ENCODE measurements at regions not wholly inside any gene's neighbourhood (a gene's known extent, or its start where the extent isn't known, plus 50 kb on each side); places are given as distances from the start of the nearest gene placed in this dataset.

DNA sequence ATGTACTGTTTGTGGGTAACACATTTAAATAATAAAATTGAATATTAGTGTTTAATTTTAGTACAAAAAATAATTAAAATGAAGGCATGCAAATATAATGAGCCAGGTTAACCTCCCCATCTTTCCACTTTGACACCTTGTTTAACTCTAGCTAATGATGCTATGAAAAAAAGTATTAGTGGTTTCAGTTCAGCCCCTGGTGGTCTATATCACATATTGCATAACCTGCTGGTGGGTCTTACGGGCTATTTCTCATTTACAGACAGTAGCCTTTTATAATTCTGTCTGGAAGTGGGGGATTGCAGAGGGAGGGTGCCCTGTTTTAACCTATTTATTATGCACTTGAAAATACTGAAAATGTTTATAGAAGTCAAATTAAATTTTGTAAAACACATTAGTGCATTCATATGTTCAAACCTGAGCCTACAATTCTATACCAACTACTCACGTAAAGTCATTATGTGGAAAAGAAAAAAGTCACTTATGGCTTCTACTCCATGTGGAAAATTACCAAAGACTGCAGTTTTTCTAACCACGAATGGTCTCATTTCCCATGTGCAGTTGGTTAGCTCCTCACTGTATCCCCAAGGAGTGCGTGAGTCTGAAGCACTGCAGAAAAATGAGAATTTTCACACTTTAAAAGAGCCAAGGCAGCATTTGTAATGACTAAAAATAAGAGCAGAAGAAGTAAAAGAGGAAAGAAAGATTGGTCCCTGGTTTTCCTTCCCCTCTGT lies 381.0 kb downstream of the MTX2 start:
- 94 to 95% methylated on average over 3 of the region's 4 CpGs for WGBS, 2 experiments
- Histone ChIP-seq H3K27me3 (ENCODE audit: control insufficient read depth, insufficient read depth, low read length, poor library complexity, severe bottlenecking) (peaks cover 3% of the 10 kb centered on the region), H3K4me3 (ENCODE audit: insufficient read depth, low read depth, low read length) (no peak overlapping the region), H3K36me3 (ENCODE audit: control insufficient read depth, insufficient read depth, low read length) (no peaks in the 10 kb centered on the region), H3K4me1 (ENCODE audit: control insufficient read depth, insufficient read depth, low read length) (no peaks in the 10 kb centered on the region), H3K27ac (ENCODE audit: insufficient read depth, low read depth, low read length, poor library complexity, severe bottlenecking) (no peak overlapping the region), H3K9me3 (ENCODE audit: control insufficient read depth, low read length) (no peaks in the 10 kb centered on the region)

DNA sequence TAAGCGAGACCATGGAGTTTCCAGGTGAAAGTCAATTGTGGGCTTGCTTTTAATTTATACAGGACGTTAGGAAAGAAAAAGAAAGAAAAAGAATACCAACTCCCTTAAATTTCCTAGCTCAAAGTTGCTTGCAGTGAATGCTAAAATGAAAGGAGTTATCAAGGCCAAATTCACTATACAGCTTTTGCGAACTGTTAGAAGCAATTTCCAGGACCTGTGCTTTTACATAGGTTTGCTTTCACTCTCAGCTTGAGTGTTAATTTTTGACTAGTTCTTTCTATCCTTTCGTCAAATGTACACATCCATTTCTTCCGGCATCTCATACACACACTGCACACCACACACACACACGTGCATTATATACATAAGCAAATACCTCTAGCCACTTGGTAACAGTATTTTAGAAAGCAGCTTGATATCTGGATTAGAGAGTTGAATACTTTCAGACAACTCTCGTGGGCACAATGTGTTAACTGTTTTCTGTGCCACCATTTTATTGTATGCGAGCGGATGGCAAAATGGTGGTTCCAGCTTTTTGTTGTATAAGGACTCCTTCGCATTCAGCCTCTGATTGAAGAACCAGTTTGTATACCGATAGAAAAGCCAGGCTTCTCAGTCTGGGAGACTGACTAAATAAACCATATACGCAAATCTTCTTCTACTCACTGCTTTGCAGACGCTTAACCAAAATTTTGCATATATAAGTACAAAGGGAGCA lies 381.8 kb downstream of the MTX2 start:
- H3K36me3 ChIP-seq (ENCODE audit: control insufficient read depth, insufficient read depth, low read length): no peaks in the 10 kb centered on the region
- no peaks in the 10 kb centered on the region for H3K4me1 ChIP-seq (ENCODE audit: control insufficient read depth, insufficient read depth, low read length)
- WGBS, 2 experiments: 92 to 94% methylated on average over 10 to 11 of the region's 13 CpGs
- no peaks in the 10 kb centered on the region for H3K9me3 ChIP-seq (ENCODE audit: control insufficient read depth, low read length)
- no peaks in the 10 kb centered on the region for H3K27me3 ChIP-seq (ENCODE audit: control insufficient read depth, insufficient read depth, low read length, poor library complexity, severe bottlenecking)
- H3K27ac ChIP-seq (ENCODE audit: insufficient read depth, low read depth, low read length, poor library complexity, severe bottlenecking): no peak overlapping the region
- no peak overlapping the region for H3K4me3 ChIP-seq (ENCODE audit: insufficient read depth, low read depth, low read length)

DNA sequence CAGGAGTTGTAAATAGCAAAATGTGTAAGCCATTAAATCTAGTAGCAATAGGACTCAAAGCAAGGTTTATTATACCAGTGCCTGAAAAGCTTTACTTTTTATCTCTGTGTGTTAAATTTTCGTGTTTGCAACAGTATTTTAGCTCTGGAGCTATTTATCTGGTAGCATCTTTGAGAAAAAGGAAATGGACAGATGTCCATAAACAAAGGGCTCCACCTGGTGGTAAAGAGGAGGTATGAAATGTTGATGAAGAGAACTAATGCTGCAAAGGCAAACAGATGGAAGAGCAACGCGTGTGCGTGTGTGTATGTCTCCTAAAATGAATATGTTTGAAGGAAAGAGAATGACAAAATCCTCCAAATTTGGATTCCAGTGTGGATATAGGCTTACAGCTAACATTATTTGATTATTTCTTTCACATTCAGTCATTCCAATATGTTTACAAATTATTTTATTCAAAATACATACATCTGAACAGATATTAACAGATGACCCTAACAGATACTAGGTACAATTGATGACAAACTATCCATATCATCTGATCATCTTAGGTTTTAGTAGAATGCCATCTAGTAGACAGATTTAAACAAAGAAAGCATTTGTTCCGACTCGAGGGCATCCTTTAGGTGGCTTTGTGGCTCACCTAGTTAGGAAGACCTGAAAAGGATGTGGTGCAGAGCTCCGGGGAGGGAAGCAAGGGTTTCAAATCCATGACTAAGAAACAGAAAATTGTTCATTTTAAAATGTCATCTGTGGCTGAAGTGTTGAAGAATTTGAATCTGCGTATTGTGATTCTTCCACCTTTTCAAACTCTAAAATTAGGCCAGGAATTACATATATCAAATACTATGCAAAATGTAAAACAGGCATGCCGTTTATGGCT lies 383.3 kb downstream of the MTX2 start:
- Histone ChIP-seq H3K36me3 (ENCODE audit: control insufficient read depth, insufficient read depth, low read length) (no peaks in the 10 kb centered on the region), H3K4me3 (ENCODE audit: insufficient read depth, low read depth, low read length) (no peak overlapping the region)
- WGBS, 2 experiments: 61 to 66% methylated on average over 9 of the region's 9 CpGs

DNA sequence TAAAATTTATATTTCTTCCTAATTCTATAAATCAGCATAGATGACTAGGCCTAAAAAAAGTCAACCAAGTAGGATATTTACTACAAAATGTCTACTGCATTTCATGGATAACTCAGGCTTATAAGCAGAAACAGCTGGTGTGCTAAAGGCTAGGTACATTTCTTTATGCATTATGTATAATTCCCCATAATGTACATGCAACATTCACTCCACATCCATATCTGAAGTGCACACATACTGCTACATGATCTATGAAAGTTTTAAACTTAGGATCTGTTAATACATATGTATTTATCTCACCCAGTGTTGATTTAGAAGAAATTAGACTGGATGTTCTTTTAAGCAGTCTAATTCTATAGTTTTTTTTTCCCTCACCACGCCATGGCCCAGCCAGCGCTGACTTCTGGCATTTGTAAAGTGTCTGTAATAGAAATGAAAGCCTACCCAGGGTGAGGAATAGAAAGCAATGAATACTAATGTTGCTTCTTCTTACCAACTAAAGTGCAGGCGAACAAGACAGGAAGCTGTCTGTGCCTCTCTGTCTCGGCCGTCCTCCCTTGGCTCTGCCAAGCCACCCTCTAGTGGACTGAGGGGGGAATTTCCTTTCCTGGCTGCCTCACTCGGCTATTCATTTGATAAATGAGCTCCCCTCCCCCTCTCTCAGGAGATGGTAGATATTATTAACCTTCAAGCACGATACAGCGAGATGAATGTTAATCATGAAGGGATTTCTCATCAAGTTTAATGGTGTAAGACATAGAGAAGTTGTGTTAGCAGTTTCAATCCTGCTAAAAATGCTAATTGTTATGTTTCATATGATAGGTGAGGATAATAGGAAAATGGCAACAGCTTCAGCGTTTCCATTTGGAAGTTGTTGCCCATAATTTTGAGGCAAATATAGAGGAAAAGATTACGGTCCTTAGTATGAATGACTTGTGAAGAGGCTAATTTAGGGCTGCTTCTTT lies 384.5 kb downstream of the MTX2 start:
- Histone ChIP-seq H3K4me3 (ENCODE audit: insufficient read depth, low read depth, low read length) (no peak overlapping the region), H3K36me3 (ENCODE audit: control insufficient read depth, insufficient read depth, low read length) (no peaks in the 10 kb centered on the region)
- WGBS, 2 experiments: 27 to 29% methylated on average over 9 to 10 of the region's 10 CpGs

More for the DNA sequence above, 383.3 kb downstream of the MTX2 start:
- no peak overlapping the region for H3K27ac ChIP-seq (ENCODE audit: insufficient read depth, low read depth, low read length, poor library complexity, severe bottlenecking)
- no peaks in the 10 kb centered on the region for H3K9me3 ChIP-seq (ENCODE audit: control insufficient read depth, low read length)
- H3K27me3 ChIP-seq (ENCODE audit: control insufficient read depth, insufficient read depth, low read length, poor library complexity, severe bottlenecking): no peaks in the 10 kb centered on the region
- no peaks in the 10 kb centered on the region for H3K4me1 ChIP-seq (ENCODE audit: control insufficient read depth, insufficient read depth, low read length)

DNA sequence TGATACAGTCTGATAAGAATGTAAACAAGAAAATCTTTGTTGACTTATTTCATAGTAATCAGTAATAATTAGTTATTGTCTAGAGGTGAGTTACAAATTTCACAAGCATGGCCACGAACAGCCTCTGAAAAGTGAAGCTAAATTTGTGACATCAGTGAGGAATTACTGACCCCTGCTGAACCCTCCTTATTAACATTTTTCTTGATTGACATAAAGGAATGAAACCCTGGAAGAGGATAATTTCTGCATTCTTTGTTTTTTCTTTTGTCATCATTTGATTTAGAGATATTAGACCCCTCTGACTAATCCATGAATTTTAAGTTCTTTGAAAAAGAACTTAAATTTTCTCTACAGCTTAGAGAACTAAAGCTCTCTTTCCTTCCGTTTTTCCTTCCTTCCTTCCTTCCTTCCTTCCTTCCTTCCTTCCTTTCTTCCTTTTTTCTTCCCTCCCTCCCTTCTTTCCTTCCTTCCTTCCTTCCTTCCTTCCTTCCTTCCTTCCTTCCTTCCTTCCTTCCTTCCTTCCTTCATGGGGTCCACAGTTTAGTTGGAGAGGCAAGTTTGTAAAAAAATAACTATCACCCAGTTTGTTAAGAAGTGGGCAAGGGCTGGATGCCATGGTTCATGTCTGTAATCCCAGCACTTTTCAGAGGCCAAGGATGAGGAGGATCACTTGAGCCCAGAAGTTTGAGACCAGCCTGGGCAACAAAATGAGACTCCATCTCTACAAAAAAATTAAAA lies 387.0 kb downstream of the MTX2 start:
- H3K27me3 ChIP-seq (ENCODE audit: control insufficient read depth, insufficient read depth, low read length, poor library complexity, severe bottlenecking): no peaks in the 10 kb centered on the region
- WGBS, 2 experiments: 82 to 85% methylated on average over 2 of the region's 2 CpGs
- no peak overlapping the region for H3K27ac ChIP-seq (ENCODE audit: insufficient read depth, low read depth, low read length, poor library complexity, severe bottlenecking)
- H3K4me1 ChIP-seq (ENCODE audit: control insufficient read depth, insufficient read depth, low read length): no peaks in the 10 kb centered on the region
- H3K9me3 ChIP-seq (ENCODE audit: control insufficient read depth, low read length): no peaks in the 10 kb centered on the region
- no peaks in the 10 kb centered on the region for H3K36me3 ChIP-seq (ENCODE audit: control insufficient read depth, insufficient read depth, low read length)
- no peak overlapping the region for H3K4me3 ChIP-seq (ENCODE audit: insufficient read depth, low read depth, low read length)

More for the DNA sequence above, 384.5 kb downstream of the MTX2 start:
- Histone ChIP-seq H3K9me3 (ENCODE audit: control insufficient read depth, low read length) (no peaks in the 10 kb centered on the region), H3K4me1 (ENCODE audit: control insufficient read depth, insufficient read depth, low read length) (no peaks in the 10 kb centered on the region), H3K27me3 (ENCODE audit: control insufficient read depth, insufficient read depth, low read length, poor library complexity, severe bottlenecking) (no peaks in the 10 kb centered on the region), H3K27ac (ENCODE audit: insufficient read depth, low read depth, low read length, poor library complexity, severe bottlenecking) (no peak overlapping the region)

DNA sequence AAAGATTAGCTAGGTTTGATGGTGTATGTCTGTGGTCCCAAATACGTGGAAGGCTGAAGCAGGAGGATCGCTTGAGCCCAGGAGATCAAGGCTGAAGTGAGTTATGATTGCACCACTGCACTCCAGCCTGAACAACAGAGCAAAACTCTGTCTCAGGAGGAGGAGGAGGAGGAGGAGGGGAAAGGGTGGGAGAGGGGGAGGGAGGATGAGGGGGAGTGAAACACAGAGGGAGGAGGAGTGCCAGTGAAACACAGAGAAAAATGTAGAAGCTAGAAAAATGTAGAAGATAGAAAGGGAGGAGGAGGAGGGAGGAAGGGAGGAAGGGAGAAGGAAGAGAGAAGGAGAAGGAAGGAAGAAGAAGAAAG lies 387.5 kb downstream of the MTX2 start:
- no peak overlapping the region for H3K4me3 ChIP-seq (ENCODE audit: insufficient read depth, low read depth, low read length)
- no peaks in the 10 kb centered on the region for H3K4me1 ChIP-seq (ENCODE audit: control insufficient read depth, insufficient read depth, low read length)
- H3K27me3 ChIP-seq (ENCODE audit: control insufficient read depth, insufficient read depth, low read length, poor library complexity, severe bottlenecking): no peaks in the 10 kb centered on the region
- H3K27ac ChIP-seq (ENCODE audit: insufficient read depth, low read depth, low read length, poor library complexity, severe bottlenecking): no peak overlapping the region
- no peaks in the 10 kb centered on the region for H3K36me3 ChIP-seq (ENCODE audit: control insufficient read depth, insufficient read depth, low read length)
- WGBS, 2 experiments: 86 to 92% methylated on average over 2 of the region's 2 CpGs
- no peaks in the 10 kb centered on the region for H3K9me3 ChIP-seq (ENCODE audit: control insufficient read depth, low read length)

DNA sequence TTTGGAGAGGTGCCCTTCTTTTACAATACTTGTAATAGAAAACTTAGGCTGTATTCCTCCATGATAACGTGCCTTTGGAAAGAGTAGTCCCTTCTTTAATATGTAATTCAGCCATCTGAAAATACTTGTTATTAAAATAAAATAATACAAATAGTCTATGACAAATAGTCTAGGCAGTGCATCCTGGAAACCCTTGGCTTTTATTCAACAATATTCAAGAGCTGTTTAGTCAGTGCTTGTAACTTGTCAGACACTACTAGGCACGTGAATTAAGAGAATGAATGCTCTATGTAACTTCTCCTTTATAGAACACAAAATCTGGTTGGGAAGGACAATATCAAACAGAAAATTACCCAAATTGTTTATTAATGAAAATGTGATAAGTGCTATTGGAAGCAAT lies 388.2 kb downstream of the MTX2 start:
- WGBS, 2 experiments: 93 to 100% methylated on average over 1 to 2 of the region's 2 CpGs
- no peaks in the 10 kb centered on the region for H3K27me3 ChIP-seq (ENCODE audit: control insufficient read depth, insufficient read depth, low read length, poor library complexity, severe bottlenecking)
- H3K9me3 ChIP-seq (ENCODE audit: control insufficient read depth, low read length): no peaks in the 10 kb centered on the region
- no peak overlapping the region for H3K4me3 ChIP-seq (ENCODE audit: insufficient read depth, low read depth, low read length)
- no peaks in the 10 kb centered on the region for H3K4me1 ChIP-seq (ENCODE audit: control insufficient read depth, insufficient read depth, low read length)
- H3K27ac ChIP-seq (ENCODE audit: insufficient read depth, low read depth, low read length, poor library complexity, severe bottlenecking): no peak overlapping the region
- H3K36me3 ChIP-seq (ENCODE audit: control insufficient read depth, insufficient read depth, low read length): no peaks in the 10 kb centered on the region

DNA sequence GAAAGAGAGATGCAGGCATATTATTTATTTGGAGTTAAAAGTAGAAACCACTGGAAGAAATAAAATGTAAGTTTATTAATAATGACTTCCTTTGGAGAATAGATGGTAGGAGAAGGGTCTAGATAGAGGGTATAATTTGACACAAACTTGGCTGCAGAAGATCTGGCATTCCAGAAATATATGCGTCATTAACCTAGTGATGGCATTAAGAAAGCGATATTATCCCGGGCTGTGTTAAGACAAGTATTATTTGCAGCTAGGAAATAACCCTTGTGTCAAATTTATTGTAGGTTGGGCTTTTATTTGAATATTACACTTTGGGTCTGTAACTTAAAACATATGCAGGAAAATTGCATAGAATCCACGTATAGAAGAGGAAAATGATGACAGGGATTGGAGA lies 389.5 kb downstream of the MTX2 start:
- Histone ChIP-seq H3K4me1 (ENCODE audit: control insufficient read depth, insufficient read depth, low read length) (no peaks in the 10 kb centered on the region), H3K27me3 (ENCODE audit: control insufficient read depth, insufficient read depth, low read length, poor library complexity, severe bottlenecking) (no peaks in the 10 kb centered on the region), H3K9me3 (ENCODE audit: control insufficient read depth, low read length) (no peaks in the 10 kb centered on the region), H3K27ac (ENCODE audit: insufficient read depth, low read depth, low read length, poor library complexity, severe bottlenecking) (no peak overlapping the region), H3K36me3 (ENCODE audit: control insufficient read depth, insufficient read depth, low read length) (no peaks in the 10 kb centered on the region), H3K4me3 (ENCODE audit: insufficient read depth, low read depth, low read length) (no peak overlapping the region)
- WGBS, 2 experiments: 94 to 97% methylated on average over 4 of the region's 4 CpGs

DNA sequence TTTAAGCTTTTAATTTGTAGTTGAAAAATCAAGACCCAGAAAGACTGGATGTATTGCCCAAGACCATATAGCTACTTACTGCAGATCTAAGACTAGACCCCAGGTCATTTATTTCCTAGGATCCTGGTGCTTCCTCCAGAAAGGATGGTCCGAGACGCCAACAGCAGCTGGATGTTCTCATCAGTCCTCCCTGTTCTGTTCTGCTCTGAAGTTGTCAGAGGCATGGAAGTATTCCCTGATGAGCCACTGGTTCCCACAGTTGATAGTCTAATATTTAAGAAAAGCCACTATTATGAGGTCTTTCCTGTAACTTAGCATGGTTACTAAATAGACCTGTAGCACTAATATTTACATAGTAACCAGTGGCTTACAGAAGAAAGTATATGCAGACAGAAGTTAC lies 393.5 kb downstream of the MTX2 start:
- Histone ChIP-seq H3K4me1 (ENCODE audit: control insufficient read depth, insufficient read depth, low read length) (no peaks in the 10 kb centered on the region), H3K4me3 (ENCODE audit: insufficient read depth, low read depth, low read length) (no peak overlapping the region)
- WGBS, 2 experiments: 93 to 100% methylated on average over 2 of the region's 2 CpGs

More for the DNA sequence above, 393.5 kb downstream of the MTX2 start:
- no peaks in the 10 kb centered on the region for H3K9me3 ChIP-seq (ENCODE audit: control insufficient read depth, low read length)
- no peaks in the 10 kb centered on the region for H3K36me3 ChIP-seq (ENCODE audit: control insufficient read depth, insufficient read depth, low read length)
- no peaks in the 10 kb centered on the region for H3K27me3 ChIP-seq (ENCODE audit: control insufficient read depth, insufficient read depth, low read length, poor library complexity, severe bottlenecking)
- H3K27ac ChIP-seq (ENCODE audit: insufficient read depth, low read depth, low read length, poor library complexity, severe bottlenecking): no peak overlapping the region

Measured in ectodermal cell (in vitro differentiated cells).